MV-4-11 (cell line): ENCODE measurements at regions not wholly inside any gene's neighbourhood (a gene's known extent, or its start where the extent isn't known, plus 50 kb on each side); places are given as distances from the start of the nearest gene placed in this dataset.

Source experiments
- DNase-seq: peaks from one replicate; lab custom pipeline; 2025; lab: John Stamatoyannopoulos, UW

- DNase-seq, result no peak
These were observed 983.6 kb downstream of the FLRT2 start for GRCh38 chr14:86513564-86513963.

GRCh38 chr14:86513056-86513455 lies 983.1 kb downstream of the FLRT2 start:
- DNase-seq, result no peak

- DNase-seq, result no peak
These were observed 980.5 kb downstream of the FLRT2 start for GRCh38 chr14:86510491-86510890.

- no peak for DNase-seq
These were observed 975.9 kb downstream of the FLRT2 start for GRCh38 chr14:86505808-86506207.

GRCh38 chr14:86501611-86502010 lies 971.7 kb downstream of the FLRT2 start:
- peak; percentile 17 for DNase-seq

- DNase-seq, result no peak
These were observed 961.8 kb downstream of the FLRT2 start for GRCh38 chr14:86491743-86492142.

- no peak for DNase-seq
These were observed 951.2 kb downstream of the FLRT2 start for GRCh38 chr14:86481104-86481503.

GRCh38 chr14:86464341-86464740 lies 934.4 kb downstream of the FLRT2 start:
- DNase-seq, result no peak

GRCh38 chr14:86462193-86462753 lies 932.3 kb downstream of the FLRT2 start:
- no peak for DNase-seq

GRCh38 chr14:86457481-86458135 lies 927.7 kb downstream of the FLRT2 start:
- no peak for DNase-seq

- DNase-seq, result no peak
These were observed 920.1 kb downstream of the FLRT2 start for GRCh38 chr14:86450085-86450484.

GRCh38 chr14:86442135-86442534 lies 912.2 kb downstream of the FLRT2 start:
- DNase-seq, result peak; percentile 63

- DNase-seq, result no peak
These were observed 900.9 kb downstream of the FLRT2 start for GRCh38 chr14:86430853-86431252.

- no peak for DNase-seq
These were observed 893.3 kb downstream of the FLRT2 start for GRCh38 chr14:86423214-86423613.

GRCh38 chr14:86420131-86420530 lies 890.2 kb downstream of the FLRT2 start:
- DNase-seq, result no peak

GRCh38 chr14:86414146-86414545 lies 884.2 kb downstream of the FLRT2 start:
- no peak for DNase-seq

GRCh38 chr14:86404989-86405649 lies 875.2 kb downstream of the FLRT2 start:
- DNase-seq, result no peak

- no peak for DNase-seq
These were observed 874.5 kb downstream of the FLRT2 start for GRCh38 chr14:86404425-86404824.

- DNase-seq, result no peak
These were observed 872.6 kb downstream of the FLRT2 start for GRCh38 chr14:86402545-86402944.

- DNase-seq, result no peak
These were observed 861.1 kb downstream of the FLRT2 start for GRCh38 chr14:86391085-86391484.

GRCh38 chr14:86388216-86388615 lies 858.3 kb downstream of the FLRT2 start:
- no peak for DNase-seq

GRCh38 chr14:86373886-86374285 lies 843.9 kb downstream of the FLRT2 start:
- no peak for DNase-seq

GRCh38 chr14:86372402-86372801 lies 842.5 kb downstream of the FLRT2 start:
- no peak for DNase-seq

GRCh38 chr14:86364634-86365033 lies 834.7 kb downstream of the FLRT2 start:
- DNase-seq, result no peak
